ENCODE measurements at regions not wholly inside any gene's neighbourhood (a gene's known extent, or its start where the extent isn't known, plus 50 kb on each side); places are given as distances from the start of the nearest gene placed in this dataset.

DNA sequence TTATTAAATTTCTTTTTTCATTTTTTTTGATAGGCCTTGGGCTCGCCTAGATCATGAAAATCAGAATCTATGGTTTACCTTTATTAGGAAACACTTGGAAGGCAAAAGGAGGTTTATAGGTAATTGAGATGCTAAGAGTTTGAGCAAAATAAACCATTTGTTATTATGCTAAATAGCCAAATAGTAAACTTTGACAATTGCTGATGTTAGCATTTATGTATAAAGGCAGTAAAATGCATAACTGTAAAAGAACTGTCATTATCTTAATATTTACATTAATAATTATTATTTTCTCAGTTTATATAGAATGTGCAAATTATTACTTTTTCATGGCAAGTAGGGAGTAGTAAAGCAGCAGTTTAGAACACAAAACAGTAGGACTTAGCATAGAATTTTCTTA is 1737.8 kb upstream of the PRR20A start:
- TF ChIP-seq, protein P1, sequence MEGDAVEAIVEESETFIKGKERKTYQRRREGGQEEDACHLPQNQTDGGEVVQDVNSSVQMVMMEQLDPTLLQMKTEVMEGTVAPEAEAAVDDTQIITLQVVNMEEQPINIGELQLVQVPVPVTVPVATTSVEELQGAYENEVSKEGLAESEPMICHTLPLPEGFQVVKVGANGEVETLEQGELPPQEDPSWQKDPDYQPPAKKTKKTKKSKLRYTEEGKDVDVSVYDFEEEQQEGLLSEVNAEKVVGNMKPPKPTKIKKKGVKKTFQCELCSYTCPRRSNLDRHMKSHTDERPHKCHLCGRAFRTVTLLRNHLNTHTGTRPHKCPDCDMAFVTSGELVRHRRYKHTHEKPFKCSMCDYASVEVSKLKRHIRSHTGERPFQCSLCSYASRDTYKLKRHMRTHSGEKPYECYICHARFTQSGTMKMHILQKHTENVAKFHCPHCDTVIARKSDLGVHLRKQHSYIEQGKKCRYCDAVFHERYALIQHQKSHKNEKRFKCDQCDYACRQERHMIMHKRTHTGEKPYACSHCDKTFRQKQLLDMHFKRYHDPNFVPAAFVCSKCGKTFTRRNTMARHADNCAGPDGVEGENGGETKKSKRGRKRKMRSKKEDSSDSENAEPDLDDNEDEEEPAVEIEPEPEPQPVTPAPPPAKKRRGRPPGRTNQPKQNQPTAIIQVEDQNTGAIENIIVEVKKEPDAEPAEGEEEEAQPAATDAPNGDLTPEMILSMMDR (IDR thresholded peaks at IDR 0.05; ENCODE audit: low read depth, low read length): no peak
- H3K4me3 ChIP-seq (replicated peaks in 1 of 2; ENCODE audit: low read depth in 2 of 2, low read length in 2 of 2): no peak overlapping the region
- DNase-seq (ENCODE audit: low read depth in 2 of 2): no peak

DNA sequence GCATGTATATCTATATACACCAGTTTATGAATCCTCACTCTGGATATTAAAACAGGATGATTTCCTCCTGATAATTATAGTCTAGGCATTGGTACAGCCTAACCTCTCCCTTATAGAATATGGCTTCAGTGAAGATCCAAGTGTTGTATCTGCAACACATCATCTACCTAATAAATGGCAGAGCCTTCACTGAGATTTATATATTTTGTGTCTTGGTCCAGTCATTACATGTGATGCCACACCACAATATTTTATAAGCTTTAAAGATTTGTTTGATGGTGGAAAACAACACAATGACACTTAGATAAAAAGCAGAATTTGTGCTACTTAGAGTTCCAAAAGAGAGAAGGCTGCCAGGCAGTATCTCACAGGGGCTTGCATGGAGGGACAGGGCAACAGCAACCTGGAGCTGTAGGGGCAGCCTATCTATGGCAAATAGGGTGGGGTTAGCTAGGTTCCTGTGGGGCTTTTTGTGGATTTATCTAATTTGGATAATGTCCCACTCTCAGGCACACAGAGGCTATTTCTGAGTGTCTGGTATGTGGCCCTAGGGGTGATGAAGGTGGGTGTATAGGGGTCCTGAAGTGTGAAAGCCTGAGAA is 1736.7 kb upstream of the PRR20A start:
- TF ChIP-seq, protein P1 (IDR thresholded peaks at IDR 0.05; ENCODE audit: low read depth, low read length): no peak

DNA sequence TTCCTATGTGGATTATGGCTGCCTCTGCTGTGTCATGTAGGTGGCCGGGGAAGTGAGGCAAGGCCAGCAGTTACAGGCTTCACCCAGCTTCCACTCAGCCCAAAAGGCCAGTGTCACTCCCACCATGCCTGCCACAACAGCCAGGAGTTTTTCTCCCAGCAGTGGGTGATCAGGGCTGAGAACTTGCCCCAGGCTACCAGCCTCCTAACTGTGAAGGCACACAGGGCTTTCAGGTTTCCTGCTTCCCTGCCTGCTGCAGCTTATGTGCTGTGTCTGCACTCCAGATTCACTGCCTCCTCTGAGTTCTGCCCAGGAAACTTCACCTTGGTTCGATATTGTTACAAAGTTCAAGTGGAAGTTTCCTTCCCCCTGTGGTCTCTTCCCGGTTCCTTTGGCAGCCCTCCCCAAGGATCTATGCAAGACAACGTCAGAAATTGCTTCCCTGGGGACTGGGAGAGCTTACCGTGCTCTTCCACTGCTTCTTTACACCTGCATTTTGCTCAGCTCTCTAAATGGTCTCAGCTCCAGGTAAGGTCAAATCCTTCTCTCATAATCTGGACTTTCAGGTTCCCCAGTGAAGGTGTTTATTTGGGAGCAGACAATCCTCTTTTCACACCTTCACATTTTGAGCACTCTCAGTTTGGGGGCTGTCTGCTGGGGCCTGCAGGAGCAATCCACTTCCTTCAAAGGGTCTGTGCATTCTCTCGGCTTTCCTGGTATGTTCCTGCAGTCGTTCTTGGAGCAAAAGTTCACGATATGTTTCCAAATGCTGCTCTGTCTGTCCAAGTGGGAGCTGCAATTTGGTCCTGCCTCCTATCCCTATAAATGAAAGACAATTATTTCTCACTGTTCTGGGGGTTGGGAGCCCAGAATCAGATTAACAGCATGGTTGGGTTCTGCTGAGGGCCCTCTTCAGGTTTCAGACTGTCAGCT is 1730.1 kb upstream of the PRR20A start:
- no peak for DNase-seq (ENCODE audit: low read depth in 2 of 2)
- TF ChIP-seq, protein P1 (IDR thresholded peaks at IDR 0.05; ENCODE audit: low read depth, low read length): no peak
- H3K4me3 ChIP-seq (replicated peaks in 1 of 2; ENCODE audit: low read depth in 2 of 2, low read length in 2 of 2): no peak overlapping the region

More for the DNA sequence above, 1736.7 kb upstream of the PRR20A start:
- H3K4me3 ChIP-seq (replicated peaks in 1 of 2; ENCODE audit: low read depth in 2 of 2, low read length in 2 of 2): no peak overlapping the region
- DNase-seq (ENCODE audit: low read depth in 2 of 2): no peak

DNA sequence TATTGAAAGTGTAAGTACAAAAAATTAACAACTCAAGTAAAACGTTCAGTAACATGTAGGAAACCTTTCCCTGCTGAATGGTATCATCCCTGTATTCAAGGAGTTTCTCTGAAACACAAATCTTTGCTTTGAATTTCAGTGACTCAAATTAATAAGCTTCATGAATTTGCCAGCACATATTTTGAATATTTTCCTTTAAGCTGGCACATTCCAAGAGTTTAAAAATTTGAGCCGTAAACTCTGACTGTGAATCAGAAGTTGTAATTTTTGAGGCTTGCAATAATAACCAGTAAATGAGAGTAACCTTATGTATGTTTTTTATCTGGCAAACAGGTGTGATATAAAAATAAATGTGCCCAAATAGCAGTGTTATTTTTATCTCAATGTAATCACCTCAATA is 1722.6 kb upstream of the PRR20A start:
- no peak for DNase-seq (ENCODE audit: low read depth in 2 of 2)
- TF ChIP-seq, protein P1 (IDR thresholded peaks at IDR 0.05; ENCODE audit: low read depth, low read length): no peak
- H3K4me3 ChIP-seq (replicated peaks in 1 of 2; ENCODE audit: low read depth in 2 of 2, low read length in 2 of 2): no peak overlapping the region

DNA sequence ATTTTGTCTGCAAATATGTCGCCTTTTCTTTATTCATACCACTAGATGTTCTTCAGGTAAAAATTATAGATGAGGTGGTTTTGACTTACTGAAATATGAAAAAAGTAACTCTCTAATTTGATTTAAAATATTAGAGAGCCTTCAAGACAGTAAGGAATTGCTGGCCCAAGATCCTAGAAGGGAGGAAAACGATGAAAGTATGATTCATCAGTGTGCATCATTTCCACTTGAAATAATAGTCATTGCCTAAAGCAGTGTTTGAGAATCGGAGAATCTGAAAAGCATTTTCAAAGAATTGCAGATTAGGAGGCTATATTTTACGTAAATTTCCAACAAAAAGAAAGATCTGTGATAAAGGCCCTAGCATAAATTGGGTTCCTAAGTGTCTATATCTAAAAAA is 1707.9 kb upstream of the PRR20A start:
- TF ChIP-seq, protein P1 (IDR thresholded peaks at IDR 0.05; ENCODE audit: low read depth, low read length): no peak
- no peak for DNase-seq (ENCODE audit: low read depth in 2 of 2)
- H3K4me3 ChIP-seq (replicated peaks in 1 of 2; ENCODE audit: low read depth in 2 of 2, low read length in 2 of 2): no peak overlapping the region

DNA sequence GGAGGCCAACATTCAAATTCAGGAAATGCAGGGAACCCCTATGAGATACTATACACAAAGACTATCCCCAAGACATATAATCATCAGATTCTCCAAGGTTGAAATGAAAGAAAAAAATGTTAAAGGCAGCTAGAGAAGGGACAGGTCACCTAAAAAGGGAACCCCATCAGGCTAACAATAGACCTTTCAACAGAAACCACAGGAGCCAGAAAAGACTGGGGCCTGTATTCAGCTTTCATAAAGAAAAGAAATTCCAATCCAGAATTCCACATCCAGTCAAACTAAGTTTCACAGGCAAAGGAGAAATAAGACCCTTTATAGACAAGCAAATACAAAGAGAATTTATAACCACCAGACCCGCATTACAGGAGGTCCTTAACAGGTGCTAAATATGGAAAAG is 1703.6 kb upstream of the PRR20A start:
- no peak for DNase-seq (ENCODE audit: low read depth in 2 of 2)
- H3K4me3 ChIP-seq (replicated peaks in 1 of 2; ENCODE audit: low read depth in 2 of 2, low read length in 2 of 2): no peak overlapping the region
- TF ChIP-seq, protein P1 (IDR thresholded peaks at IDR 0.05; ENCODE audit: low read depth, low read length): no peak

All from cardiac fibroblast (primary cell).